ENCODE measurements at regions not wholly inside any gene's neighbourhood (a gene's known extent, or its start where the extent isn't known, plus 50 kb on each side); places are given as distances from the start of the nearest gene placed in this dataset.

- TF ChIP-seq, protein P1, sequence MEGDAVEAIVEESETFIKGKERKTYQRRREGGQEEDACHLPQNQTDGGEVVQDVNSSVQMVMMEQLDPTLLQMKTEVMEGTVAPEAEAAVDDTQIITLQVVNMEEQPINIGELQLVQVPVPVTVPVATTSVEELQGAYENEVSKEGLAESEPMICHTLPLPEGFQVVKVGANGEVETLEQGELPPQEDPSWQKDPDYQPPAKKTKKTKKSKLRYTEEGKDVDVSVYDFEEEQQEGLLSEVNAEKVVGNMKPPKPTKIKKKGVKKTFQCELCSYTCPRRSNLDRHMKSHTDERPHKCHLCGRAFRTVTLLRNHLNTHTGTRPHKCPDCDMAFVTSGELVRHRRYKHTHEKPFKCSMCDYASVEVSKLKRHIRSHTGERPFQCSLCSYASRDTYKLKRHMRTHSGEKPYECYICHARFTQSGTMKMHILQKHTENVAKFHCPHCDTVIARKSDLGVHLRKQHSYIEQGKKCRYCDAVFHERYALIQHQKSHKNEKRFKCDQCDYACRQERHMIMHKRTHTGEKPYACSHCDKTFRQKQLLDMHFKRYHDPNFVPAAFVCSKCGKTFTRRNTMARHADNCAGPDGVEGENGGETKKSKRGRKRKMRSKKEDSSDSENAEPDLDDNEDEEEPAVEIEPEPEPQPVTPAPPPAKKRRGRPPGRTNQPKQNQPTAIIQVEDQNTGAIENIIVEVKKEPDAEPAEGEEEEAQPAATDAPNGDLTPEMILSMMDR (IDR thresholded peaks at IDR 0.05): no peak
- no peak for TF ChIP-seq EZH2 (IDR thresholded peaks at IDR 0.05; ENCODE audit: borderline replicate concordance, insufficient read depth, low read depth, low read length, poor library complexity, severe bottlenecking)
- ATAC-seq (ENCODE audit: low read depth) (no peak), DNase-seq (no peak)
- H4K20me1 ChIP-seq (ENCODE audit: control insufficient read depth, insufficient read depth, low read length, poor library complexity, severe bottlenecking): no peaks in the 10 kb centered on the region
- no peak overlapping the region for H3K9ac ChIP-seq (ENCODE audit: low read length)
- POLR2A ChIA-PET: no interaction called here
- H3K9me3 ChIP-seq (ENCODE audit: control extremely low read depth in 1 of 3, control insufficient read depth in 2 of 3, insufficient read depth in 1 of 3, low read length in 2 of 3): no peaks in the 10 kb centered on the region
- no peaks in the 10 kb centered on the region for H3K36me3 ChIP-seq (replicated peaks in 1 of 2; ENCODE audit: control extremely low read depth in 1 of 2, control insufficient read depth in 1 of 2, extremely low read depth in 1 of 2, insufficient read depth in 2 of 2, low read length in 1 of 2)
- no CpG with 5 or more reads among the region's 2 CpGs for WGBS (ENCODE audit: insufficient coverage)
- no peak overlapping the region for H3K4me3 ChIP-seq (ENCODE audit: control extremely low read depth in 1 of 5, extremely low read depth in 1 of 5, insufficient read depth in 1 of 5, low read depth in 2 of 5, low read length in 4 of 5)
- no peaks in the 10 kb centered on the region for H3K27me3 Mint-ChIP-seq
- H3K4me3 Mint-ChIP-seq: no peak overlapping the region
- CTCF ChIA-PET: no interaction called here
- no peaks in the 10 kb centered on the region for H3K4me1 Mint-ChIP-seq
- intact Hi-C loops (cut with micrococcal nuclease): no loop called here
- no peak overlapping the region for H3K4me2 ChIP-seq (replicated peaks; ENCODE audit: low read depth, low read length, poor library complexity, severe bottlenecking)
- H3K79me2 ChIP-seq (ENCODE audit: control insufficient read depth, insufficient read depth, low read length): no peaks in the 10 kb centered on the region
- no peaks in the 10 kb centered on the region for H3K4me1 ChIP-seq (ENCODE audit: control insufficient read depth in 2 of 2, insufficient read depth in 2 of 2, low read length in 2 of 2)
- H2AFZ ChIP-seq (ENCODE audit: insufficient read depth, low read depth, low read length, poor library complexity, severe bottlenecking): no peak overlapping the region
- no peak overlapping the region for H3K27ac Mint-ChIP-seq
- no peak overlapping the region for H3K27ac ChIP-seq (ENCODE audit: low read length in 2 of 2)
- H3K9me3 Mint-ChIP-seq (ENCODE audit: insufficient read depth): peaks cover 3% of the 10 kb centered on the region
- H3K27me3 ChIP-seq (replicated peaks in 1 of 4; ENCODE audit: control extremely low read depth in 1 of 4, control insufficient read depth in 3 of 4, insufficient read depth in 4 of 4, low read length in 3 of 4): peaks cover 0 to 8% (median 2%) of the 10 kb centered on the region in 4 experiments
These were observed 130.7 kb upstream of the TMEM72 start for GRCh38 chr10:44780426-44780825.

- Histone ChIP-seq H3K4me2 (replicated peaks; ENCODE audit: low read depth, low read length, poor library complexity, severe bottlenecking) (no peak overlapping the region), H2AFZ (ENCODE audit: insufficient read depth, low read depth, low read length, poor library complexity, severe bottlenecking) (no peak overlapping the region), H3K4me3 (ENCODE audit: control extremely low read depth in 1 of 5, extremely low read depth in 1 of 5, insufficient read depth in 1 of 5, low read depth in 2 of 5, low read length in 4 of 5) (no peak overlapping the region), H3K27me3 (replicated peaks in 1 of 4; ENCODE audit: control extremely low read depth in 1 of 4, control insufficient read depth in 3 of 4, insufficient read depth in 4 of 4, low read length in 3 of 4) (peaks cover 0 to 5% (median 2%) of the 10 kb centered on the region in 4 experiments), H4K20me1 (ENCODE audit: control insufficient read depth, insufficient read depth, low read length, poor library complexity, severe bottlenecking) (no peaks in the 10 kb centered on the region), H3K9me3 (ENCODE audit: control extremely low read depth in 1 of 3, control insufficient read depth in 2 of 3, insufficient read depth in 1 of 3, low read length in 2 of 3) (no peaks in the 10 kb centered on the region), H3K27ac (ENCODE audit: low read length in 2 of 2) (no peak overlapping the region), H3K36me3 (replicated peaks in 1 of 2; ENCODE audit: control extremely low read depth in 1 of 2, control insufficient read depth in 1 of 2, extremely low read depth in 1 of 2, insufficient read depth in 2 of 2, low read length in 1 of 2) (no peaks in the 10 kb centered on the region), H3K79me2 (ENCODE audit: control insufficient read depth, insufficient read depth, low read length) (no peaks in the 10 kb centered on the region), H3K9ac (ENCODE audit: low read length) (no peak overlapping the region), H3K4me1 (ENCODE audit: control insufficient read depth in 2 of 2, insufficient read depth in 2 of 2, low read length in 2 of 2) (no peaks in the 10 kb centered on the region)
- intact Hi-C loops (cut with micrococcal nuclease): no loop called here
- H3K27ac Mint-ChIP-seq: no peak overlapping the region
- POLR2A ChIA-PET: no interaction called here
- DNase-seq: no peak
- H3K27me3 Mint-ChIP-seq: no peaks in the 10 kb centered on the region
- no peak overlapping the region for H3K4me3 Mint-ChIP-seq
- TF ChIP-seq EZH2 (IDR thresholded peaks at IDR 0.05; ENCODE audit: borderline replicate concordance, insufficient read depth, low read depth, low read length, poor library complexity, severe bottlenecking): no peak
- TF ChIP-seq, protein P1 (IDR thresholded peaks at IDR 0.05): no peak
- peaks cover 3% of the 10 kb centered on the region for H3K9me3 Mint-ChIP-seq (ENCODE audit: insufficient read depth)
- CTCF ChIA-PET: no interaction called here
- no peak for ATAC-seq (ENCODE audit: low read depth)
- no peaks in the 10 kb centered on the region for H3K4me1 Mint-ChIP-seq
These were observed 130.0 kb upstream of the TMEM72 start for GRCh38 chr10:44781131-44781530.

Measured in B cell (primary cell).